HG02938 (cell line): ENCODE measurements at regions not wholly inside any gene's neighbourhood (a gene's known extent, or its start where the extent isn't known, plus 50 kb on each side); places are given as distances from the start of the nearest gene placed in this dataset.

Experiments
- ATAC-seq: cut with Tn5 transposase; IDR thresholded peaks from one replicate; pipeline ENCODE4 v1.9.1; 2021; ENCODE audit warnings: mild to moderate bottlenecking, moderate library complexity; ENCODE audit not compliant: unreplicated experiment

DNA sequence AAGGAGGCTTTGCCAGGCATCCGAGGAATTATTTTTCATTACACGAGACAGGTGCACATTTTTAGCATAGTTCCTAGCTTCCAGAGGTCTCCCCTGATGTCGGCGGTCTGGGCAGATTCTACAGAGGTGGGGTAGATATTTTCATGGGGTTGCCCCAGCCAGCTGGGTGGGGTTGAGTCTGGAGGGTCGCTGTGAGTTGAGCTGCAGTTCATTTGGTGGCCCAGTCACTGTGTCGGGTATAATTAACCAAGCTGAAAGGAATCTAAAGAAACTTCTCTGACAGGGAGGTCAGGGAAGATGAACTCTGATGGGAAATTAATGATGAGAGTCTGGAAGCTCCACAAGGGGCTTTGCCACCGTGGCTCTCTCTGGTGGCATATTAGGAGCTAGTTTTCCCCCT lies 233.7 kb upstream of the NAV2 start:
- no peak for ATAC-seq

DNA sequence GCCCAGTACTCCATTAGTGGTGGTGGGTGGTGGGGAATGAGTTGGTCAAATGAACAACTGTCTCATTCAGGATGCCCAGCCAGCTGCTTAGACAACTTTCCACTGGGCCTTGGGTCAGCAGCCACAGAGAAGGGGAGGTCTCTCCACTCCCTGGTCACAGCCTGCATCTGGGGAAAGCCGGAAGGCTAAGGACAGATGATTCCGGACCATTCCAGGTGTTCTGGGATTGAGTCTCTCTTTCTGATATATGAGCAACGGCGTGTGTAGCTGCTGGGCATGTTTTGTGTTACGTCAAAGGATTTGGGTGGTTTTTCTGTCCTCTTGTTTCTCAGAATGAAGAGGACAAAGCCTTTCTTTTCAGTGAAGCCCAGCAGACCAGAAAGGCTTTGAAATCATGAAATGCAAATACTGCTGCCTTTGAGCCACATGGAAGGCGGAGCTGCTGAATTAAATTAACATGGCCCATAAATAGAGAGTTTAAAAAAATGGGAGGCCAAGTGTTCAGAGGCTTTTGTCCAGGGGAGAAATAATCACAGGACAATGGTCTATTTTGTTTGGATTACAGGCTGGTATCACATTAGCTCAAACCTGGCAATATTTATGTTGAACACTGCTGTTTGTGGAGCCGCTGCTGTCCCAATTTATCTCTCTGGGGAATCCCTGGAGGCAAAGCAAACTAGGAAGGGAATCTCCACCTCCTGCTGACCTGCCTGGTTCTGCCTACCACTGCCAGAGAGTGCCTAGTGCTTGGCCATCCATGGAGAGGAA lies 234.4 kb upstream of the E2F8 start:
- peak; percentile 63 for ATAC-seq

DNA sequence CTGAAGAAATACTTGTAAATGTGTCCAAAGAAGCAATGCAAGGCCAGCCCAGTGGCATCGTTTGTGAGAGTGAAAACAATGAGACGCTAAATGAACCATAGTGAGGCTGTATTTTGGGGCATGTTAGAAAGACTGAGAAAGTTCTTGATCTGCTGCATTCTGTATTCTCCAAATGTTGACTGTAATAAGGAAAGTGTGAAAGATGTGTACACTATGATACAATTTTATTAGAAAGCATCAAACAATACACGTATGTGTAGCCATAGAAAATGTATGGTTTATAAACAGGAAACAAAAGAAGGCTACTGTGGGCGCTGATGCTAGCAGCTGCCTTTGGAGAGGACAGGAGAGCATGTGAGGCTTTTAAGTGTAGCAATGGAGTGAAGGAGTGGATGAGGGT lies 233.5 kb upstream of the E2F8 start:
- no peak for ATAC-seq

DNA sequence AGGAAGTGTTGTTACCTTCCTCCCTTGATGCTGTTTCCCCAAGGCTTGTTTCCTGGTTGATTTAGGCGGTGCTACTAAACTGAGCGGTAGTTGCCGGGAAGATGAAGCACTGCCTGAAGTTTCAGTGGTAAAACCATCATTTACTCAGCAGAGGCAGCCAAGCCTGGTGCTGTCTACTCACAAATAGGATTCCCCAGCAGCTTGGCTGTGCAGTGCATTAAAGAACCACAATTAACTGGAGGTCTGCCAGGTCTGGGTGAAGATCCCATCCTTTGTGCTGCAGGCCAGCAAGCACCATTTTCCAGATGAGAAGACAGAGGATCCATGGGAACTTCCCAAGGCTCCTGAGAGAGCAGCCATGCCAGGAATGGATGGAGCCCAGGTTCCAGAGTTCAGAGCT lies 231.9 kb upstream of the E2F8 start:
- no peak for ATAC-seq

DNA sequence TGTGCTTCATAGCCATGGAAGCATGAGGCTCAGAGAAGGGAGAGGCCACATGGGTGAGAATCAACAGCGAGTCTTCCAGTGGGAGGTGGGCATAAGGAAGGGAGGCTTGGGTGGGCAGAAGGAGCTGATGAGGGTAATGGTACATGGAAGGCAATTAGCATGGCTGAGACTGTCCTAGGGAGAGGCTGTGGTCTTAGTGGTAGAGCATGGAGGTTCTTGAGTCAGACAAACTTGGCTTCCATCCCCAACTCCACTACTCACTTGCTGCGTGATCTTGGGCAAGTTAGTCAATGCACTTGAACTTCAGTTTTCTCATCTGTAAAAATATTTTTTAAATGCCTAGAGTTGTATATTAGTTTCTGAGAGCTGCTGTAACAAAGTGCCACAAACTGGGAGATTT lies 227.2 kb upstream of the E2F8 start:
- no peak for ATAC-seq

DNA sequence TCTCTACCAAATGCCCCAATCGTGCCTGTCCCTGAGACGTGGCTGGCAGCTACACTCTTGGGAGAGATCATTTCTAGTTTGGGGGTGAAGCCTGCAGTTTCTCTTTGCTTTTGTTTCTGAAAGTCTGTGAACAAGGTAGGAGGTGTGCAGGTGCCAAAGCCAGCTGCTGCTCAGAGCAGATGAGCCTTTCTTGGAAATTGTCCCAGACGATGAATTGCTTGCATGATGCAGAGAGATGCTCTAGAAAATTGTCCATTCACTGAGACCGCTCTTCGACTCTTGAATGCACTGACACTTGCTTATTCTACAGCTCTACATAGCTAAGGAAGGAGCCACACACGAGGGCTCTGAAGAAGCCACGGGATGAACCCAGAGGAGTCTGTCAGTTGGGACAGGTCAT lies 225.6 kb upstream of the E2F8 start:
- no peak for ATAC-seq

DNA sequence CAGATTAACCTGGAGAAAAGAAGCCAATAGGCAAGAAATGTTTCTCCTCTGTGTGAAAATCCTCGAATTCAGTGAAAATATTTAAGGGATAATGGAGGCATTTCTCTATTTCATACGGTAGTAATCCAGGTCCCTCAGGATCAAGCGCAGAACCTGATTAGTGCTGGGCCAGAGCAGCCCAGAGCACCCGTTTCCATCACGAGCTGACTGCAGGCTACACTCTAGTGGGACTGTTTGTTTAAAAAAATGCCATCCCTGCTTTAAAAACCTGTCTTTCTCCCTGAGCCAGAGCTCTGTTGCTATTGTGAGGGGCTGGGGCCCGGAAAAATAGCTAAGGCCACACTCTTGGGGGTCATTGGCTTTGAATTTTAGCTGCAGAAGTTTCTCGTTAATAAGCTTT lies 223.2 kb upstream of the E2F8 start:
- ATAC-seq = no peak

DNA sequence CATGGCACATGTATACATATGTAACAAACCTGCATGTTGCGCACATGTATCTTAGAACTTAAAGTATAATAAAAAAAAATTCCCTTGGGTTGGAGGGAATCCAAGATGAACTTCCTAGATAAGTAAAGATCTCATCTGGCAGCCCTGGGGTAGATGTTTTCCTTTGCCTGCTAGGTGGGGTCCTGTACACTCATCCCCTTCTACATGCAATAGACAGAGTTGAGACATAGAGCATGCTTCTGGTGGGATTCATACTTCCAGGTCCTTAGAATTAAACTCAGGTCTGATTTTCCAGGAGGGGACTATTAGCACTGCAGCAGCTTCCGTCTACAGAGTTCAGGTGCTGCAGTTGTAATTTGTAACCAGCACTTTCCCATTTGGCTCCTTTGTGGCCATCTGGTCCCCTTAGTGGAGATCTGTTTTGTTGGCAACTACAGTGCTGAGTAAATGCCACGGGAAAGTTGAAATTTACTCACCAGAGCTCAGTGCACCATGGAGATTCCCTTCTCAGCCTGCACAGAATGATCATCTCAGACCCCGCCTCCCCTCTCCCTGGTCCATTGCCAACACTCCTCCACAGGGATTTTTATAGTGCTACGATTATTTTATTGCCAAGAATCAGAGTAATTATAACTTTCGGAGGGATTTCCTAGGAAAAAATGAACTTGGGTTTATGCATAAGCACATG lies 220.1 kb upstream of the E2F8 start:
- no peak for ATAC-seq

DNA sequence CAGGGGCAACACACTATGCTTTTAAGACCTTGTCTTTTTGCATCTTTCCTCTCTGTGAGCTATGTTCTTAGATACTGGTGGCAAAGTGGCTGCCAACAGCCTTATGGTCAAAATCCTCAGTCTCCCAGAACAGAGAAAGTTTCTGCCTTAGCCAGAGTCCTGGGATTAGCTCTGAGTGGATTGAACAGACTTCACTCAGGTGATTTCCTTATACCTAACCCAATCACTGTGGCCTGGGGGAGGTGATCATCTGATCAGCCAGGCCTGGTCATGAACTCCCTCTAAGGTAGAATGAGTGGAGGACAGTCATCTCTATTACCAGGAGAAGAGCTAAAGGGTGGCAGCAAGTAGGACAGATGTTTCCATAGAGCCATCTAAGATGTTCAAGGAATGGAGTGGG lies 218.5 kb upstream of the E2F8 start:
- ATAC-seq = no peak

DNA sequence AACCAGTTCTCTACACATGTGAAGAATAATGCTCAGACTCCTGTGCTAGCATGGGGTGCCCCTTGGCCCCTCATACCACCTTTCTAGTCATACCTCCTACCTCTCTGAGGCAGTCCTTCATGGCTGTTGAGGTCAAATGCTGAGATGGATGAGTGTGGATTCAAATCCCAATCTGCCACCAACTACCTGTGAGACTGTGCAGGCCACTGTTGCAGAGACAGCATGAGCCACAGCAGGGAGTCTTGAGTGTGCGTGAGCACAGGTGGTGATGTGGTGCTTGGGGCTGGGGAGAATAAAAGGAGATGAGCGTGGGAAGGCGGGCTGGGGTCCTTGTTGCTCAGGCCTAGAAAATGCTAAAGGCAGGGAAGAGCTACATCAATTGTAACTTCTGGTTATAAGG lies 218.0 kb upstream of the E2F8 start:
- ATAC-seq = no peak

DNA sequence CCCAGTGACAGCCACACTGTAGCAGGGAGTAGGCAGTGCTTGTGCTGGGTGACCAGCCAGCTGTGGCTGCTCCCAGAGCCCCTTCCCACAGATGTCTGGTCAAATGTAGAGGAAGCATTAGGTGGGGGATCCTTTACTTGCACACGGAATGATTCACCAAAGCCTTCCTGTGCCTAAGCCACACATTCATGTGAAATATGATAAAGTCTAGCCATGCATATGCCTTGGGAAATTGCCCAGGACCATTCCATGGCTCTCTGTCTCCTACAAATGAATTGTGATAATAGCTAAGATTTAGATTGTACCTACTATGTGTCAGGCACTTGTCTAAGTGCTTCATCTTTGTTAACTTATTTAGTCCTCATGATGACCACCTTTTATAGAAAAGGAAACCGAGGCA lies 217.5 kb upstream of the E2F8 start:
- no peak for ATAC-seq

DNA sequence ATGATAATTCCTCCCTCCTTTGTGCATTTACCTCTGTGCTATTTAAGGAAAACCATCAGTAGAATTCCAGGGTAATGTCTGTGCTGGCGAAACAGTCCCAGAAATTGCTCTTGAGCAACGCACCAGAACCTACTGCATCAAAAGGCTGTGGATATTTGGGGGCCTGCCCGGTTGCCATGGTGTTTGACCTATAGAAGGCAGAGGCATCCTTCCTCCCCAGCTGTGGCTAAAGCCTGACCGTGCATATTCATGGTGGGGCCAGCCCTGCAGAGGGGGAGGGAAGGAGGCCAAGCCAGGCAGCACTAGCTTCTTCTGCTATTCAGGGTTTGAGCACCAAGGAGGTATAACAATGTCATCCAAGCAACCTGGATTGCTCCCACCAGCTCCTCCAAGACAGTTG lies 215.0 kb upstream of the E2F8 start:
- ATAC-seq = no peak

DNA sequence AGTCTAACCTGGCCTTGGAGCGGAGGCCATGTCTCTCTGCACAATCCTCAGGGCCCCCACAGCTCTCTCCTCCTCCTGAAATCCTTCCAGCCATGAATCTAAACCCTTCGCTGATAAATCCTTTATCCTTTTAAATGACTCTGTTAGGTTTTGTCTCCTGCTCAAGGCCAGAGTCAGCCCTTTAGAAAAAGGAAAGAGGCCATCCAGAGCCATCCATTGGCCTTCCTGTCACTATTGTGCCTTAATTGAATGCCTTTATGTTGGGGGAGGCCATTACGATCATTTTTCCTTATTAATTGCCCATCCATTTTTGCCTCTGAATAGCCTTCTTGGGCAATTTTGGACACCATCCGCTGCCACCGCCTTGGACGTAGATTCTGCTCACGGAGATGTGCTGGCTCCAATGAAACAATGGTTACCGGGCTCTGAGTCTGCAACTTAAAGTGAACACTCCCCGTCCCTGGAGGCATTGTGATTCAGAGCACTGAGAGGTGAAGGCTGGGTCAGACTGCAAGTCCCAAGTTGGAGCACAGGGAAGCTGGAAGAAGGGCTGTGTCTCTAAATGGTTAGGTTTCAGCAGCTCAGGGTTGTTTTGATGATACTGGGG lies 213.0 kb upstream of the E2F8 start:
- ATAC-seq = no peak

DNA sequence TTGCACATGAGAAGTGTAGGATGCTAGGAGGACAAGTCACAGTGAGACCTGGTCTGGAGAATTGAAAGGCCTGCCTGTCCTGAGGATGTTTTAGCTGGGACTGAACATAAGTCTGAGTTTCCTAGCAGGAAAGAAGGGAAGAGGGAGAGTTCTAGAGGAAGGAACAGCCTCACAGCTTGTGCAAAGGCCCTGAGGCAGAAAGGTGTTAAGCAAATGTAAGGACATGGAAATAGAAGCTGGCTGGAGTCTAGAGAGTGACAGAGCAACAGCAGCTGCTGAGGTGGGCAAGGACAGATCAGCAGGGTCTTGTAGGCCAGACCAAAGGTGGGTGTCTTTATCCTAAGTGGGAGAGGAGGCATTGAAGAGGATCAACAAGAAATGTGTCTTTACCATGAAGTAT lies 210.9 kb upstream of the E2F8 start:
- no peak for ATAC-seq

DNA sequence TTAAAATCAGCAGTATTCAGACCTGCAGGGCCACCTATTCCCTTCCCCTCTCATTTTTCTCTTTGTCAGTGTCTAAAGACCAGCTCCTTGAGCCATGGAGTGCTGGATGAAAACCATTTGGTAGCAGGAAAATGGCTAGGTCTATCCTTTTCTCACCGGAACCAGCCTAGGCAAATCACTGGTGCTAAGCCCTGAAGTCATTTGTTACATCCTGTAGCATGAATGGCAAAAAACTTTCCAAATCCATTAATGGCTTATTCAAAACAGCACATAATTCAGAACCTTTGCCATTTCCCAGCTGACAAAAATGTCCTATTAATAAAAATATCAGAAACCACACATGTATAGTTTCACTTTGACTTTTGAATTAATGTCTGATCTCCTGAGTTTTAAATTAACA lies 209.5 kb upstream of the E2F8 start:
- ATAC-seq = no peak

DNA sequence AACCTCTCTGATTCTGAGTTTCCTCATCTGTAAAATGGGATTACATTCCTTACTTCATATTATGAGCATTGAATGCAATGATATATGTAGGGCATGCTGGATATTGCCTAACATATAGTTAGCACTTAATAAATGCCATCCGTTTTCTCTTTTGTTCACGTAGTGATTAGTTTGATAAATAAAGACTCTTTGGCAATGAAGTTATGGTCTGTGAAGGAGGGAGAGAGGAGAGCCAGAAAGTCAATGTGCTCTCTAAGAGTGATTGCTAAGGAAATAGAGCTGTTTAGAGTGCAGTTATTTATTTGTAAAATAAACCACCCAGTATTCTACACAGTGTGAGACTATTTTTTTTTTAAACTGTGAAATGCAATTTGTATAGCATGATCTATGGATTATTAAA lies 207.9 kb upstream of the E2F8 start:
- no peak for ATAC-seq

DNA sequence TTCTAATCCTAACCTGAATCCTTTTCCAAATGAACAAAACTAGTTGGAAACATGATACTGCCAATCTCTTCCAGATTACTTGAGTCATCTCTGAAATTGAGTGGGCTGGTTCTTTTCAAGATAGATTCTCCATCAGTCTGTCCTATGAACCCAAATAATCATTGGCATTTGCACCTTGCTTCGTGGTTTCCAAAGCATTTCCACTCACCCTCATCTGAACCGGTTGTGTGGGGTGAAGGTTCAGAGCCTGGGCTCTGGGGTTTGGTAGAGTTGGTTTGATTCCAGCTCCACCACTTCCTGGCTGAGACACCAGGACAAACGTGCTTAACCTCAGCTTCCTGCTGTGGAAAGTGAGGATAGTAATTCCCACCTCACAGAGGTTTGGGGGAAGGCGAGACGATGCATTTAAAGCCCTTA lies 206.4 kb upstream of the E2F8 start:
- no peak for ATAC-seq

DNA sequence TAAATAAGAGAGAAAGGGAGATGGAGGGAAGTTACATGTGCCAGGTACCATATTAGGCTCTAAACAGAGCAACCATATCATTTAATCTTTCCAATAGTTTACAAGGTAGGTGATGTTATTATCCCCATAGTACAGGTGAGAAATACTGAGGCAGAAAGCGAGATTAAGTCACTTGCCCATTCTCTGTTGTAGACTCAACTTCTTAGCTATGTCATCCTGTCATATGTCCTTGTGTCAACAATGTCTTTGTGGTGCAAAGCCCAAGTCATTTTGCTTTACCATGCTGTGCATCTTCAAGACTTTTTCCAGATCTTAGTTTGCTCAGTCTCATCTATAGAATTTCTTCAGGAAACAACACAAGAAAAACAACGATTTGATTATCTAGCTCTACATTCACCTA lies 205.0 kb upstream of the E2F8 start:
- ATAC-seq = no peak

DNA sequence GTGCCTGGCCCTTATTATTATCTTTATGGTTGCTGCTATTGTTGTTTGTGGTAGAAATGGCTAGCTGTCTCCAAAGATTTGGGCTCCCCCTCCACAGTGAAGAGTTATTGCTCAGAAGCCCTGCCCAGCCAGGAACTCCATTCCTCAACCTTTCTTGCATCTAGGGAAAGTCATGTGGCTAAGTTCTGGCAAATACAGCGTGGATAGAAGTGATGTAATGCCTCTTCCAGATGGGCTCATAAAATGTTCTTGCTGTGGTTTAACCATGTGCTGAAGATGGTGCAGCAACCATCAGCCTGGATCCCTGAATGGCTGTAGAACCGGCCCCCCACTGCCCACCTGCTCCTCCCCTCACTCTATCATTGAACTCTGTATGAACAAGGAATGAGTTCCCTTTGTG lies 203.5 kb upstream of the E2F8 start:
- no peak for ATAC-seq

DNA sequence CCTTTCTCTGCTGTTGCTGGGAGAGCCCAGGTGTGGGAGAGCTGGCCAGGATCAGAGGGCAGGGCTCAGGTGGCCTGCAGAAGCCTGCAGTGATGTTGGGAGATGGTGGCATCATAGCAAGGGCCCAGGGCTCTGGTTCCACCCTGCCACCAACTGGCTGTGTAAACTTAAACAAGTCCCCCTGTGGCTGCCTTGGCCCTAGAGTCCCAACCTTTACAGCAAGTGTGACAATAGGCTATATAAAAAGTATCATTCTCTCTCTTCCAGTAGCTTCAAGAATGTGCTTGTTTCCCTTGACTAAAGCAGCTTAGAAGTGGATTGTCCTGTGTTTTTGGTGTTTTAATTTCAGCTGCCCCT lies 201.8 kb upstream of the E2F8 start:
- no peak for ATAC-seq

DNA sequence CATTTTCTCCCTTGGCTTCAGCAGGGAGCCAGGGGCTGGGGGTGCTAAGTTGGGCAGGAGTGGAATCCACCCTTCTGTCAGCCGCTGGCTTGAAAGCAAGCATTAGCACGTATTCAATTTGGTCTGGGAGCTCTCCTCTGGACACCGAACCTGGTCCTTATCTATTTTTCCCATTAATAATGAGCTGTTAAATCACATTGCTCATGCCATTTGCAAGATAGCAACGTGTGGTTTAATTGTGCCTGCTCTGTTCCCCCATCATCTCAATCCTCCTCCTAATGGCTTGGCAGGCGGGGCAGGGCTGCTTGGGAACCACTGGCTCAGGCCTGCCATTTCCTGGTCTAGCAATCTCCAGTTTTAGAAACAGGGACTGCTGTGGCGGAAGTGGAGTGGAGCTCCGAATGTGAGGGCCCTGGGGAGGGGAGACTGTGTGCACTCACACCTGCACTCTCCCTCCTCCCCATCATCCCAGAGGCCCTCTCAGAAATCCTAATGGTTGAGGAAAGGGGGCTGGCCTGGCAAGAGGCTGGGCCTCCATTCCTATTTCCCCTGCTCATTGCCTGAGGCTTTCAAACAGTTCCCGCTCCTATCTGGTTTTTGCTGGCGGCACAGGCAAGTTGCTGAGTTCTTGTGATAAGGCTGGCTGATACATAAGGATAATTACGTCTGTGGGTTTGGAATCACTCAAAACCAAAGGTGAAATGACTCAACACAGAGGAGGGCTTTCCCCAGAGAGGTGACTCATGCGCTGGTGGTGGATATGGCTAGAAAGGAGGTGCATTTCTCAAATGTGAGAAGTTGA lies 201.2 kb upstream of the E2F8 start:
- peak; percentile 99 for ATAC-seq

DNA sequence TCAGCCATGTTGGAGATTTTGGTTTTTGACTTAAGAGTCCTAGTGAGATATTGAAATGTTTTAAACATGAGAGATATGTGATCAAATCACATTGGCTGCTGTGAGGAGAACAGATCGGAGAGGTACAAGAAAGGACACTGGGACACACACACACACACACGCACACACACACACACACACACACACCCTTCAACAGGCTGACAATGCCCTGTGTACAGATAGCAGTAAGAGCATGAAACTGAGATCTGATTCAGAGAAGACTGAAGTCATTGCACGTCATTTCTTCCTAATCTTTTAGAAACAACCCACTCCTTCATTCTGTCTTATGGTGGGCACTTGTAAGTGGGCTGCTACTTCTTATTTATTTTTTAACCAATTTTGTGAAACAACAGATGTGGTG lies 200.5 kb upstream of the E2F8 start:
- no peak for ATAC-seq
